DND-41 (cell line): ENCODE measurements at regions not wholly inside any gene's neighbourhood (a gene's known extent, or its start where the extent isn't known, plus 50 kb on each side); places are given as distances from the start of the nearest gene placed in this dataset.

Experiments
- ATAC-seq: fragments of 200-7000 bp; cut with Tn5 transposase; 3 replicates; pipeline ENCODE4 v1.9.1; 2021; ENCODE audit warnings: low read depth; ENCODE audit not compliant: insufficient read depth
- DNase-seq: peaks from one replicate; pipeline ENCODE4 v3.0.0-alpha.2; 2020
- H2AFZ ChIP-seq: 2 replicates; pipeline ENCODE4 v1.6.0; 2012; ENCODE audit warnings: low read depth, low read length
- H3K27ac ChIP-seq: 2 replicates; pipeline ENCODE4 v1.5.1; 2012; ENCODE audit warnings: low read length, inconsistent platforms
- H3K27me3 ChIP-seq: fragments of 200-600 bp; sonication (generic); 2 replicates; pipeline ENCODE4 v1.6.0; 2012; ENCODE audit warnings: low read length, mild to moderate bottlenecking, inconsistent platforms; ENCODE audit not compliant: insufficient read depth, poor library complexity
- H3K36me3 ChIP-seq: 2 replicates; pipeline ENCODE4 v1.5.1; 2012; ENCODE audit warnings: low read length, inconsistent platforms; ENCODE audit not compliant: insufficient read depth
- H3K4me1 ChIP-seq: 2 replicates; pipeline ENCODE4 v1.5.1; 2012; ENCODE audit warnings: mild to moderate bottlenecking, low read length; ENCODE audit not compliant: insufficient read depth
- H3K4me2 ChIP-seq: 2 replicates; pipeline ENCODE4 v1.6.0; 2012; ENCODE audit warnings: mild to moderate bottlenecking, moderate library complexity, low read length, inconsistent platforms; ENCODE audit not compliant: insufficient read depth
- H3K4me3 ChIP-seq, 2 experiments: fragments of 200-600 bp in 1 of 2; shearing (Covaris generic) in 1 of 2; 2 replicates each; pipeline ENCODE4 v1.5.1; 2012 to 2016; ENCODE audit warnings: inconsistent platforms in 2 of 2, low read length in 2 of 2, mild to moderate bottlenecking in 2 of 2, low read depth in 1 of 2, moderate library complexity in 1 of 2
- H3K79me2 ChIP-seq: 2 replicates; pipeline ENCODE4 v1.6.0; 2012; ENCODE audit warnings: low read length, inconsistent platforms; ENCODE audit not compliant: insufficient read depth
- H3K9ac ChIP-seq: 2 replicates; pipeline ENCODE4 v1.6.0; 2012; ENCODE audit warnings: low read depth, mild to moderate bottlenecking, inconsistent platforms, low read length, moderate library complexity
- H3K9me3 ChIP-seq: 2 replicates; pipeline ENCODE4 v1.5.1; 2012; ENCODE audit warnings: low read length, moderate library complexity, mild to moderate bottlenecking, inconsistent platforms; ENCODE audit not compliant: insufficient read depth, severe bottlenecking
- H4K20me1 ChIP-seq: 2 replicates; pipeline ENCODE4 v1.6.0; 2012; ENCODE audit warnings: low read length; ENCODE audit not compliant: insufficient read depth
- EZH2 ChIP-seq: IDR thresholded peaks from 3 replicates; pipeline ENCODE4 v1.6.1; 2012; ENCODE audit warnings: borderline replicate concordance, low read depth, mild to moderate bottlenecking, moderate library complexity, low read length, inconsistent platforms; ENCODE audit not compliant: severe bottlenecking
- TF ChIP-seq, protein P1 (sequence below): IDR thresholded peaks from 2 replicates; pipeline ENCODE4 v1.5.1; 2012; ENCODE audit warnings: borderline replicate concordance, low read length, moderate library complexity, mild to moderate bottlenecking; ENCODE audit not compliant: poor library complexity, severe bottlenecking; ENCODE audit errors: extremely low read depth

DNA sequence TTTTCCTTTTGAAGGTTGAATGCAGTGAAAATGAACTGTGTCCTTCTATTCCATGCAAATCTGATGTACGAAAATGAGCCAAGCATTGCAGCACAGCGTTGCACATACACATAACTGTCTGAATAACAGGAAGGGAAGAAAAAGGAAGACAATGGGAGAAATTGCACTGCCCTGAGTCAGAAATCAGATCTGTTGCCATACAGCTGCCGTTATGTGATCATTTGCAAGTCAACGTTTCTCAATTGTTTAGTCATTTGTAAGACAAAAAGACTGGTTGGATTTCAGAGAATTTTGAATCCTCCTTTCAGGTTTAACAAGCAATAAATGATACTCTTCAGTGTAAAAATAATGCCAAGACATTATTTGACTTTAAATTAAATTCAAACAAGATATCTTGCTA is 284.1 kb downstream of the DSEL start:
- Histone ChIP-seq H3K9me3 (no peaks in the 10 kb centered on the region), H3K27ac (no peak overlapping the region), H3K4me1 (no peaks in the 10 kb centered on the region), H3K27me3 (no peaks in the 10 kb centered on the region), H4K20me1 (no peaks in the 10 kb centered on the region), H3K9ac (no peak overlapping the region), H3K4me3 (no peak overlapping the region), H2AFZ (no peak overlapping the region), H3K79me2 (no peaks in the 10 kb centered on the region), H3K36me3 (no peaks in the 10 kb centered on the region), H3K4me2 (no peak overlapping the region)
- no peak for ATAC-seq
- TF ChIP-seq, protein P1, sequence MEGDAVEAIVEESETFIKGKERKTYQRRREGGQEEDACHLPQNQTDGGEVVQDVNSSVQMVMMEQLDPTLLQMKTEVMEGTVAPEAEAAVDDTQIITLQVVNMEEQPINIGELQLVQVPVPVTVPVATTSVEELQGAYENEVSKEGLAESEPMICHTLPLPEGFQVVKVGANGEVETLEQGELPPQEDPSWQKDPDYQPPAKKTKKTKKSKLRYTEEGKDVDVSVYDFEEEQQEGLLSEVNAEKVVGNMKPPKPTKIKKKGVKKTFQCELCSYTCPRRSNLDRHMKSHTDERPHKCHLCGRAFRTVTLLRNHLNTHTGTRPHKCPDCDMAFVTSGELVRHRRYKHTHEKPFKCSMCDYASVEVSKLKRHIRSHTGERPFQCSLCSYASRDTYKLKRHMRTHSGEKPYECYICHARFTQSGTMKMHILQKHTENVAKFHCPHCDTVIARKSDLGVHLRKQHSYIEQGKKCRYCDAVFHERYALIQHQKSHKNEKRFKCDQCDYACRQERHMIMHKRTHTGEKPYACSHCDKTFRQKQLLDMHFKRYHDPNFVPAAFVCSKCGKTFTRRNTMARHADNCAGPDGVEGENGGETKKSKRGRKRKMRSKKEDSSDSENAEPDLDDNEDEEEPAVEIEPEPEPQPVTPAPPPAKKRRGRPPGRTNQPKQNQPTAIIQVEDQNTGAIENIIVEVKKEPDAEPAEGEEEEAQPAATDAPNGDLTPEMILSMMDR: no peak
- TF ChIP-seq EZH2: no peak
- no peak for DNase-seq

DNA sequence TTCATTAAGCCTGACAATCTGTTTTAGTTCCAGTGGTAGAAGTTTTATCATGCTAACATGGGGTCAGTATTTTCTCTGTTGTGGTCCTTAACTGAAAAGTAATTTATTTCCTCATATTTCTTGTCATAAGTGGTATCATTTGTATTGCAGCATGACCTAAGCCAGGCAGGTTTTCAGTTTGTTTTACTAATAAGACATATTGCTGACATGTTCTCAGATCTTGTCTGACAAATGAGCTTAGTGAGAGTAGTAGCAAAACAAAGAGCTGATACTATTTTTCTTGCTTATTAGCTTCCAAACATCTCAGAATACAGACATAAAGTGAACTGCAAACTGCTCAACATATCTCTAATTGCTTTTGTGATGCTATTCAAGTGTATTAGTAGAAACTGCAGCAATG is 293.6 kb downstream of the DSEL start:
- TF ChIP-seq EZH2: no peak
- TF ChIP-seq, protein P1: no peak
- ATAC-seq: no peak
- Histone ChIP-seq H3K9me3 (no peaks in the 10 kb centered on the region), H3K4me1 (no peaks in the 10 kb centered on the region), H3K4me2 (no peak overlapping the region), H3K27me3 (no peaks in the 10 kb centered on the region), H4K20me1 (no peaks in the 10 kb centered on the region), H3K4me3 (no peak overlapping the region), H3K36me3 (no peaks in the 10 kb centered on the region), H3K79me2 (no peaks in the 10 kb centered on the region), H3K27ac (no peak overlapping the region), H3K9ac (no peak overlapping the region), H2AFZ (no peak overlapping the region)
- no peak for DNase-seq

DNA sequence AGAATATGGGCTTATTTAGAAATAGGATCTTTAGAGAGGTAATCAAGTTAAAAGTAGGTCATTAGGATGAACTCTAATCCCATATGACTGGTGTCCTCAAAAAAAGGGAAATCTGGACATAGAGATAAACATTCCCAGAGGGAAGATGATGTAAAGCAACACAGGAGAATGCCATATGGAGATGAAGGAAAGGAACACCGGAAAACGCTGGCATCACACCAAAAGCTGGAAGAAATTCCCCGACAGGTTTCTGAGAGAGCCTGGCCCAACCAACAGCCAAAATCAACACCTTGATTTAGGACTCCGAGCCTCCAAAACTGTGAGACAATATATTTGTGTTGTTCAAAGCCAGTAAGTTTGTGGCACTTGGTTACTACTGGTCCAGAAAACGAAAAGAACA is 296.7 kb downstream of the DSEL start:
- Histone ChIP-seq H3K9ac (no peak overlapping the region), H3K79me2 (no peaks in the 10 kb centered on the region), H3K4me3 (no peak overlapping the region), H4K20me1 (no peaks in the 10 kb centered on the region), H3K4me1 (no peaks in the 10 kb centered on the region), H3K4me2 (no peak overlapping the region), H2AFZ (no peak overlapping the region), H3K27me3 (no peaks in the 10 kb centered on the region), H3K9me3 (no peaks in the 10 kb centered on the region), H3K36me3 (no peaks in the 10 kb centered on the region), H3K27ac (no peak overlapping the region)
- ATAC-seq (no peak), DNase-seq (no peak)
- no peak for TF ChIP-seq EZH2
- TF ChIP-seq, protein P1: no peak

DNA sequence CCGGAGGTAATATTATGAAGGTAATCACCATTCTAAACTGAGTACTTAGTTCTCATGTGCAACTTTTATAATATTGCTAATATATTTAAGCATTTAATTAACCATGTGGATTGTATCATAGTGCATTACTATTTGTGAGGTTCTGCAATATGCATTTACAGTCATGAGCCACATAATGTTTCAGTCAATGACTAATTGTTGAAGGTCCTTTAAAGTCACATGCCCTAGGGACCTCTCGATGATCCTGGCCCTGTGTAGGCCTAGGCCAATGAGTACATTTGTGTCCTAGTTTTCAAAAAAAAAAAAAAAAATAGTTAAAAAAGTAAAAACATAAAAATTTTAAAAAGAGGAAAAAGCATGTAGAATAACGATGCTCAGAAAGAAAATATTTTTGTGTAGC is 298.0 kb downstream of the DSEL start:
- Histone ChIP-seq H3K79me2 (no peaks in the 10 kb centered on the region), H3K9ac (no peak overlapping the region), H2AFZ (no peak overlapping the region), H3K27ac (no peak overlapping the region), H3K4me3 (no peak overlapping the region), H3K4me2 (no peak overlapping the region), H4K20me1 (no peaks in the 10 kb centered on the region), H3K9me3 (no peaks in the 10 kb centered on the region), H3K36me3 (no peaks in the 10 kb centered on the region), H3K27me3 (no peaks in the 10 kb centered on the region), H3K4me1 (no peaks in the 10 kb centered on the region)
- DNase-seq (no peak), ATAC-seq (no peak)
- no peak for TF ChIP-seq EZH2
- TF ChIP-seq, protein P1: no peak
